GM12872 (cell line): ENCODE measurements at regions not wholly inside any gene's neighbourhood (a gene's known extent, or its start where the extent isn't known, plus 50 kb on each side); places are given as distances from the start of the nearest gene placed in this dataset.

Experiments used
- TF ChIP-seq, protein P1 (sequence below): IDR thresholded peaks from 3 replicates; pipeline ENCODE4 v1.5.1; 2011; ENCODE audit warnings: low read depth, mild to moderate bottlenecking, low read length, moderate library complexity; ENCODE audit not compliant: insufficient read depth

DNA sequence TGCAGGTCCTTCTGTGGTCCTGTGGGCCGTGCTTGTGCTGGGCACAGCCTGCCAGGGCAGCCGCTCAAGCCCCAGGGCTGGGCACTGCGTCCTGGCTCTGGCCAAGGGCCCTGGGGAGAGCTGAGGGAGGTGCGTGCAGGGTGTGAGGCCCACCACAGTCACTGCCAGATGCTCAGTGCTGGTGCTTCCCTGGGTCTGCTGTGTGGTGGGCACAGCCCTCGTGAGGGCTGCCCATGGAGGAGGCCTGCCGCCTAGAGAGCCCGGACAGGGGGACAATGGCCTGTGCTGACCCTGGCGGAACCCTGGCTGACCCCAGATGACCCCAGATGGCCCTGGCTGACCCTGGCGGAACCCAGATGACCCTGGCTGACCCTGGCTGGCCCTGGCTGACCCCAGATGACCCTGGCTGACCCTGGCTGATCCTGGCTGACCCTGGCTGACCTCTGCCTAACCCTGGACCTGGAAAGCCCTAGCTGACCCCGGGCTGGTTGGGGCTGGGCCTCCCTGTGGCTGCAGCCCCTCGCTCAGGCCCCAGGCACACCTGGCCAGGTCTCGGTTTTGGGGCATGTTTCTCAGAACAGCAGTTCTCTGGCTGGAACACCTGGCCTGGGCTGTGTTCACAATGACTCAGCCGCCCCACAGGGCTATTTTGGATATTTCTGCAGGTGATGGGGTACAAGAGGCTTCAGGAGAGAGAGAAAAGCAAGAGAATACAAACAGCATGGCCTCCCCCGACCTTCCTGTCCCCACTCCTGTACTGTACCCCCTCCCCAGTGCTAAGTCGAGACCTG lies 55.4 kb downstream of the TMEM121 start:
- TF ChIP-seq, protein P1, sequence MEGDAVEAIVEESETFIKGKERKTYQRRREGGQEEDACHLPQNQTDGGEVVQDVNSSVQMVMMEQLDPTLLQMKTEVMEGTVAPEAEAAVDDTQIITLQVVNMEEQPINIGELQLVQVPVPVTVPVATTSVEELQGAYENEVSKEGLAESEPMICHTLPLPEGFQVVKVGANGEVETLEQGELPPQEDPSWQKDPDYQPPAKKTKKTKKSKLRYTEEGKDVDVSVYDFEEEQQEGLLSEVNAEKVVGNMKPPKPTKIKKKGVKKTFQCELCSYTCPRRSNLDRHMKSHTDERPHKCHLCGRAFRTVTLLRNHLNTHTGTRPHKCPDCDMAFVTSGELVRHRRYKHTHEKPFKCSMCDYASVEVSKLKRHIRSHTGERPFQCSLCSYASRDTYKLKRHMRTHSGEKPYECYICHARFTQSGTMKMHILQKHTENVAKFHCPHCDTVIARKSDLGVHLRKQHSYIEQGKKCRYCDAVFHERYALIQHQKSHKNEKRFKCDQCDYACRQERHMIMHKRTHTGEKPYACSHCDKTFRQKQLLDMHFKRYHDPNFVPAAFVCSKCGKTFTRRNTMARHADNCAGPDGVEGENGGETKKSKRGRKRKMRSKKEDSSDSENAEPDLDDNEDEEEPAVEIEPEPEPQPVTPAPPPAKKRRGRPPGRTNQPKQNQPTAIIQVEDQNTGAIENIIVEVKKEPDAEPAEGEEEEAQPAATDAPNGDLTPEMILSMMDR = no peak

- TF ChIP-seq, protein P1 = no peak
Measured at GRCh38 chr14:105582639-105583038, 56.3 kb downstream of the TMEM121 start.

DNA sequence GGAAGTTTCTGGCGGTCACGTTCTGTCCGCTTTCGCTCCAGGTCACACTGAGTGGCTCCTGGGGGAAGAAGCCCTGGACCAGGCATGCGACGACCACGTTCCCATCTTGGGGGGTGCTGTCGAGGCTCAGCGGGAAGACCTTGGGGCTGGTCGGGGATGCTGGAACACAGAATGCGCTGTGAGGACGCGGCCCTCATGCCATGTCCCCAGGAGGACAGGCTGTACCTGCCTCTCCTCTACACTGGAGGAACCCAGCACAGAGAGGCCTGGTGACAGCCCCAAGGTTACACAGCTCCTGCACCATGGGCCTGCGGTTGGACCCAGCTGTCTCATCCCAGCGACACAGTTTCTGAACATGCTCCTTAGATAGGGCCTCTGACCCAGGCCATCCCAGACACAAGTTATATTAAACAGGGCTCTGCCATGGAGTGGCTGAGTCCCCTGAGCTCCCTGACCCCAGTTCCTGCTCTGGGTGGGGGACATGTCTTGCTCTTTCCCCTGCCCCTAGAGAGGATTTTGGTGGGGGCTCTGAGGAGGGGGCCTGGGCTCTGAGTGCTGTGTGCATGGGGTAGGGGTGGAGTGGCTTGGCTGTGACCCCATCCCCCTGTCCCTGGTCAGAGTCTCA lies 62.0 kb downstream of the TMEM121 start:
- TF ChIP-seq, protein P1 = no peak

DNA sequence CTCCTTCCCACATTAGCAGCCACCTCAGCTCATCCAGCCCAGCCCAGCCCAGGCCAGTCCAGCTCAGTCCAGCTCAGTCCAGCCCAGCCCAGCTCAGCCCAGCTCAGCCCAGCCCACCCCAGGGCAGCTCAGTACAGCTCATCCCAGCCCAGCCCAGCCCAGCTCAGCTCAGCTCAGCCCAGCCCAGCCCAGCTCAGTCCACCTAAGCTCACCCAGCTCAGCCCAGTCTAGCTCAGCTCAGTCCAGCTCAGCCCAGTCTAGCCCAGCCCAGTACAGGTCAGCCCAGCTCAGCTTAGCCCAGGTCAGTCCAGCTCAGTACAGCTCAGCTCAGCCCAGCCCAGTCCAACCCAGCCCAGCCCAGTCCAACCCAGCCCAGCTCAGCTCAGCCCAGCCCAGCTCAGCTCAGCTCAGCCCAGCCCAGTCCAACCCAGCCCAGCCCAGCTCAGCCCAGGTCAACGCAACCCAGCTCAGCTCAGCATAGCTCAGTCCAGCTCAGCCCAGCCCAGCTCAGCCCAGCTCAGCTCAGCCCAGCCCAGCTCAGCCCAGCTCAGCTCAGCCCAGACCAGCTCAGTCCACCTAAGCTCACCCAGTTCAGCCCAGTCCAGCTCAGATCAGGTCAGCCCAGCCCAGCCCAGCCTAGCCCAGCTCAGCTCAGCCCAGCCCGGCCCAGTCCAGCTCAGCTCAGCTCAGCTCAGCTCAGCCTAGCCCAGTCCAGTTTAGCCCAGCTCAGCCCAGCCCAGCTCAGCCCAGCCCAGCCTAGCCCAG lies 63.0 kb downstream of the TMEM121 start:
- TF ChIP-seq, protein P1 = no peak

GRCh38 chr14:105591052-105591451 lies 64.7 kb downstream of the TMEM121 start:
- TF ChIP-seq, protein P1 = no peak

GRCh38 chr14:105600939-105601359 lies 74.6 kb downstream of the TMEM121 start:
- TF ChIP-seq, protein P1 = no peak
